Astrocyte of the hippocampus (primary cell): ENCODE measurements at regions not wholly inside any gene's neighbourhood (a gene's known extent, or its start where the extent isn't known, plus 50 kb on each side); places are given as distances from the start of the nearest gene placed in this dataset.
"Not testable (repeated sequence)": the region's sequence is repeated elsewhere in the genome, so short reads cannot be mapped to it uniquely, and the experiment has no call there.

Experiments
- DNase-seq: peaks from one replicate; pipeline ENCODE4 v3.0.0; 2011; ENCODE audit warnings: low read depth, low spot score

- no peak for DNase-seq
Observed at GRCh38 chr2:36235882-36236281, 119.7 kb upstream of the CRIM1 start.

- DNase-seq, result no peak
Observed at GRCh38 chr2:36235426-36235825, 120.2 kb upstream of the CRIM1 start.

DNA sequence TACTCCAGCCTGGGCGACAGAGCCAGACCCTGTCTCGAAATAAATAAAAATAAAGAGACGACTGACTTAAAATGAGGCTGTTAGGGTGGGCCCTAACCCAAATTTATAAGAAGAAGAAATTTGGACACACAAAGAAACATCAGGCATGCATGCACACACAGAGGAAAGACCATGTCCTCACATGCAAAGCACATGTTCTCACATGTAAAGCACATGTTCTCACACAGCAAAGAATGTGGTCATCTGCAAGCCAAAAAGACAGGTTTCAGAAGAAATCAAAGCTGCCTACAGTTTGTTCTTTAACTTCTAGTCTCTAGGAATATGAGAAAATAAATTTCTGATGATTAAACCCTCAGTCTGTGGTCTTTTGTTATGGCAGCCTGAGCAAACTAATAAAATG lies 132.3 kb upstream of the CRIM1 start:
- DNase-seq, result no peak

- DNase-seq, result no peak
Observed at GRCh38 chr2:36222485-36222884, 133.1 kb upstream of the CRIM1 start.

GRCh38 chr2:36214691-36215090 lies 140.9 kb upstream of the CRIM1 start:
- no peak for DNase-seq

GRCh38 chr2:36203366-36203765 lies 152.2 kb upstream of the CRIM1 start:
- no peak for DNase-seq

GRCh38 chr2:36197181-36197971 lies 158.2 kb upstream of the CRIM1 start:
- no peak for DNase-seq

GRCh38 chr2:36193680-36194079 lies 161.9 kb upstream of the CRIM1 start:
- no peak for DNase-seq

- no peak for DNase-seq
Observed at GRCh38 chr2:36192983-36193382, 162.6 kb upstream of the CRIM1 start.

- no peak for DNase-seq
Observed at GRCh38 chr2:36190097-36190496, 165.5 kb upstream of the CRIM1 start.

GRCh38 chr2:36185624-36186023 lies 170.0 kb upstream of the CRIM1 start:
- DNase-seq, result no peak

DNA sequence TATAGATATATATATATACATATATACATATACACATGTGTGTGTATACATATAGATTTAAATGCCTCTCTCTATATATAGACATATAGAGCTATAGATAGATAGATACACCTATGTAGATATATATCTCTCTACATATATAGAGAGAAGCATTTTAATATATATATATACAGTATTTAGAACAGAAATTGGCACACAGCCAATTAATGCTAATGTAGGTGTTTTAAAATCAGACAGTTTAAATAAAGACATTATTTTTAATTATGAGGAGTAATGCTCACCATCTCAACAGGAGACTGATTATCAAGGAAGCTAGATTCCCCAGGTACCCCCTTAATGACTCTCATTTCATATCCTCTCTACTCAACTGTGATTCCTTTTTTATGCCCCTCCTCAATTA lies 170.7 kb upstream of the CRIM1 start:
- no peak for DNase-seq

- DNase-seq, result not testable (repeated sequence)
Observed at GRCh38 chr2:36180789-36181482, 174.6 kb upstream of the CRIM1 start.

DNA sequence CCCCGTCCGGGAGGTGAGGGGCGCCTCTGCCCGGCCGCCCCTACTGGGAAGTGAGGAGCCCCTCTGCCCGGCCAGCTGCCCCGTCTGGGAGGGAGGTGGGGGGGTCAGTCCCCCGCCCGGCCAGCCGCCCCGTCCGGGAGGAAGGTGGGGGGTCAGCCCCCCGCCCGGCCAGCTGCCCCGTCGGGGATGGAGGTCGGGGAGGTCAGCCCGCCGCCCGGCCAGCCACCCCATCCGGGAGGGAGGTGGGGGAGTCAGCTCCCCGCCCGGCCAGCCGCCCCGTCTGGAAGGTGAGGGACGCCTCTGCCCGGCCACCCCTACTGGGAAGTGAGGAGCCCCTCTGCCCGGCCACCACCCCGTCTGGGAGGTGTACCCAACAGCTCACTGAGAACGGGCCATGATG lies 175.3 kb upstream of the CRIM1 start:
- DNase-seq, result not testable (repeated sequence)

DNA sequence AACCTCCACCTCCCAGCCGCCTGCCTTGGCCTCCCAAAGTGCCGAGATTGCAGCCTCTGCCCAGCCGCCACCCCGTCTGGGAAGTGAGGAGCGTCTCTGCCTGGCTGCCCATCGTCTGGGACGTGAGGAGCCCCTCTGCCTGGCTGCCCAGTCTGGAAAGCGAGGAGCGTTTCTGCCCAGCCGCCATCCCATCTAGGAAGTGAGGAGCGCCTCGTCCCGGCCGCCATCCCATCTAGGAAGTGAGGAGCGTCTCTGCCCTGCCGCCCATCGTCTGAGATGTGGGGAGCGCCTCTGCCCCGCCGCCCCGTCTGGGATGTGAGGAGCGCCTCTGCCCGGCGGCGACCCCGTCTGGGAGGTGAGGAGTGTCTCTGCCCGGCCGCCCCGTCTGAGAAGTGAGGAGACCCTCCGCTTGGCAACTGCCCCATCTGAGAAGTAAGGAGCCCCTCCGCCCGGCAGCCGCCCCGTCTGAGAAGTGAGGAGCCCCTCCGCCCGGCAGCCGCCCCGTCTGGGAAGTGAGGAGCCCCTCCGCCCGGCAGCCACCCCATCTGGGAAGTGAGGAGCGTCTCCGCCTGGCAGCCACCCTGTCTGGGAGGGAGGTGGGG lies 175.8 kb upstream of the CRIM1 start:
- DNase-seq, result not testable (repeated sequence)

DNA sequence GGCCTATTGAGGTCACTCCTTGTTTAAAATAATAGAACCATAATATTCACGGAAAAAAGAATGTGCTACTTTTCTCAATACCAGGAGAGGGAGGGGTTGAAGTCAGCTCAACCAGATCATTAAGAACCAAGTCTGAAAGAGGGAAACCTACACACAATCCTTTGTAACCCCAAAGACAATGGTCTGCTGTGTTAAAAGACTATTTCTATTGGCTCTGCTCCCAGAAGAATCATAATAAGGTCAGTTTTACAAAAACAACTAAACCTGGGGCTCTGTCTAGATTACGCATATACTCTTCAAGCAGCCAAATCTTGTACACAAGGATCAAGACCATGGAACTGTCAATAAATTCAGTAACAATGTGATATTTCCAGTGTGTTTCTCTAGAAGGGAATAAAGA lies 177.2 kb upstream of the CRIM1 start:
- peak; percentile 49 for DNase-seq

DNA sequence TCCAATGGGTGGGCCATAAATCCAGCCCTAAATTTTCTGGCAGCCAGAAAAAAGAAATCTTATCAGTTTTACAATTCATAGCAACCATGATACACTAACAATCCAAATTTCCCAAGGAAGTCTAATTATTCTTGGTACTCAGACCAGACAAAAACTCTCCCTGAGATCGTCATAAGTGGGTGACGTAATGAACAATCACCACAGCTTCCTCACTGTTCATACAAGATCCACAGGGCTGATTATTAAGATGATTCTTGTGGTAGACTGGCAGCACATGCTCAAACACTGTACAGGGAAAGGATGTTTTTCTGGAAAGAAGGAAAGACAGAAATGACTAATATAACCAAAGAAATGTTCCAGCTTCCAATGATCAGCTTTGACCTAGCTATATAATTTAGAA lies 178.3 kb upstream of the CRIM1 start:
- no peak for DNase-seq

DNA sequence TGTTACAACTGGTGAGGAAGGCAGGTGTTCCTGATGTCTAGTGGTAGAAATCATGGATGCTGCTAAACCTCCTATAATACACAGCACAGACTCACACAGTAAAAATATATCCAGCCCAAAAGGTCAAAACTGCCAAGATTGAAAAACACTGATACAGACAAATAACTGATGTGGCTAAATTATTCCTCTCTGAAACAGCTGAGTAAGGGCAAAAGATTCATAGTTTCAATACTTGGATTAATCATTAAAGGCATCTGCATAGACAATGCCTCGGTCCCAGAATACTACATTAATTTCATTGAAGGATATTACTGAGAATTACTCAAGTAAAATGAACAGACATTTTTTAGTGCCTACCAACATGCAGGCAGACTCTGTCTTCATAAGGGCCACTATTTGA lies 180.7 kb upstream of the CRIM1 start:
- no peak for DNase-seq

DNA sequence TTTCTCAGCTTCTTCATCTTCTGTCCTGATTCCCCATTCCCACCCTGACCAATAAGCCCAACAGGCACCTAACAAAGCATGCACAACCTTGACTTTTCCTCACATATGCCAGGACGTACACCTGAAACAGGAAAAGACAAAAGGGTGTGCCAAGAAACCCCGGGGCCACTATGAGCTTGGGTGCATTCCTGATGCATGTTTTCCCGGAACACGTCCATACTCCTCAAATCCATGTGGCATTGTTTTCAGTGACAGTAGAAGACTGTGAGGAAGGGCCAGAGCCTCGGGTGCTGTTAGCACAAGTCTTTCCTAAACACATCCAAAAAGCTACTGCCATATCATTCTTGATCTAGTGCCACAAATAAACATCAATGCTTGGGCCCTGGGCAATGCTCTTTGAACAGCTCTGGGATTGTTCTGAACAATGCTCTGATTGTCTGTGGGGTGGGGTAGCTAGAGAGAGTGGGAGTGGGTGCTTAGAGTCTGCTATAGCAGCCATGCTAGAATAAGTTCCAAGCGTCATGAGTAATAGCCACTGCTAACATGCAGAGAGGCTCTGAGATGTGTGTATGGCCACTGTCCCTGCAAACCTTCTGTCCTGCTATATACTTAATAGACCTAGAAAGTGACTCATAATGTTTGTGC lies 181.7 kb upstream of the CRIM1 start:
- DNase-seq, result no peak

DNA sequence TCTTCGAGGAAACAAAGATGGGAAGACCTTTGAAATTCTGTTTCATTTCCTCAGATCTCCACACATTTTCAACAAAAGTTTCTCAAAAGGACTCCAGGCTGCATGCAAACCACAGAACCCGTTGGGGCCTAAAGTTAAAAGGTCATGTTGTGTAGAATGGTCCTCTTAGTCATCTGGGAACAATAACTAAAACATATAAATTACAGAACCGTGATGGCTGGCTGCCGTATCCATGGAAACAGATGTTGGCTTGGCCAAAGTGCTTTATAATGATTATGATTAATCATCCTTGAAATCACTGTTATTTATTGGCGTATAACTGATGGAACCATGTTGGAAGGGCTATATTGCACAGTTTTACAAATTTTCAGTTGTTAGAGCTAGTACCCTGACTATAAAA lies 182.8 kb upstream of the CRIM1 start:
- DNase-seq, result no peak

DNA sequence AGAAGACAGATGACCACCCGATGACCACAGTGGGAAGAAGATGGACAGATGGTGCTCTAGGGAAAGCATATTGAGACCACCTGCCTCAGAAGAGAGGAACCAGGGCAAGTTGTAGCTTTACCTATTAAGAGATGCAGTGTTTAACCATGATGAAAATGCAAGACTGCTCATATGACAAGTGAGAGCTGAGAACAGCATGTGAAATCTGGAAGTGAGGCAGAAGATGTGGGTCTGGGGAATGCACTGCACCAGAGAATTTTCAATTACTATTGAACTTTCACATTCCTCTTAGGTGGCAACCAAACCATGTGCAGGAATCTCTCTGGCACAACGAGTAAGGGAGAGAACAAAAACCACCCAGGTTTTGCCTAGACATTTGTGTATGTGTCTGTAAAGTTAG lies 184.8 kb upstream of the CRIM1 start:
- DNase-seq, result no peak

DNA sequence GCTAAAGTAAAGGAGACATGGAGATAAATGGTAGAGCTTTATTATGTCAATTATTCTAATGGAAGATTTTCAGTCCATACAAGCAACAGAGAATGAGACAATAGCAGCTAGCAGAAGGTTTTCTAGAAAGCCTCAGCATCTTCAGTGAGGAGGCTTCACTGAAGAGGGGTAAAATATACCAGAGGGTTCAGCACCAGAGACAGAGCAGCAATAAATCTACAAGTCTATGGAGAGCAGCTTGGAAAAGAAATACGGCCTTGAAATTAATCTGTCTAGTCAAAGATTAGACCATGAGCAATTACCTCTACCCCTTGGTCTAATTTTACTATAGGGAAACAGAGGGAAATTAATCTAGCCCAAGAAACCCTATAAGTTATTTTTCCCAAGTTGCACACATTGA lies 185.7 kb upstream of the CRIM1 start:
- DNase-seq, result no peak
